ENCODE measurements at regions not wholly inside any gene's neighbourhood (a gene's known extent, or its start where the extent isn't known, plus 50 kb on each side); places are given as distances from the start of the nearest gene placed in this dataset.

DNA sequence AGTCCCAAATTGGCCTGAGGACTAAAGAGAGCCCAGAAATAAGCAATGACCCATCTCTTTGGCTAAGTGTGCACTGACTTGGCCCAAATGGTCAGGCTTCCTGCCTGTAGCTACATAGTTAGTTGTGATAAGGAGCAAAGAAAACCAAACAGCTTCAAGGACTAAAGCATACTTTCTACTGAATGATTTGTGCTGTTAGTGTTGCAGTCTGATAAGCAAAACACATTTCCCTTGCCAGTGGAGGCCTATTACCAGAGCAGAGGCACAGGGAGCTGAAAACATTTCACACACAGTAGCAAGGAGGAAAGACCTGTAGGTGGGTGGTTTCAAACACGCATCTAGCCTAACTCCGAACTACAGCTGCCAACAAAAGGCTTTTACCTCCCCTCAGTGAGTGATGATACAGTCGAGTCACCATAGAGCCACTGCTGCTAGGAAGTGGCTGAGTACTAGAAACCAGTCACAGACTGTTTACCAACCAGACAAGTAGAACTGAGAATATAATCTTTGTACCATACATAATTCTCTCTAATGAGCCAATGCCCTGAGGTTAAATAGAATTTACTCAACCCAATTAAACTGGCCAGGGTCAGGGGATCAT is 222.3 kb upstream of the THBS1 start:
- Histone ChIP-seq H4K20me1 (ENCODE audit: insufficient read depth) (no peaks in the 10 kb centered on the region), H2AFZ (ENCODE audit: low read depth) (no peak overlapping the region), H3K27ac (ENCODE audit: low read depth in 2 of 2, low read length in 1 of 2) (no peak overlapping the region; a peak in 1 of 4 replicates), H3K4me1 (ENCODE audit: control insufficient read depth in 1 of 2, insufficient read depth in 2 of 2, low read depth in 1 of 2, low read length in 1 of 2) (peaks cover 6 to 8% of the 10 kb centered on the region in 2 experiments; a peak in 2 of 4 replicates), H3K4me3 (ENCODE audit: low read depth in 2 of 2, low read length in 1 of 2) (no peak overlapping the region), H3K9me2 (no peaks in the 10 kb centered on the region), H3K9ac (no peak overlapping the region), H3K27me3 (ENCODE audit: insufficient read depth) (no peaks in the 10 kb centered on the region), H3K9me3 (no peaks in the 10 kb centered on the region), H3K4me2 (no peak overlapping the region), H3K79me2 (ENCODE audit: insufficient read depth) (no peaks in the 10 kb centered on the region), H3F3A (replicated peaks; ENCODE audit: insufficient read depth) (peaks cover 6% of the 10 kb centered on the region), H3K36me3 (replicated peaks in 1 of 2; ENCODE audit: control insufficient read depth in 1 of 2, insufficient read depth in 2 of 2, low read length in 1 of 2) (no peaks in the 10 kb centered on the region)
- WGBS (ENCODE audit: low lambda C conversion rate) = 89% methylated on average over 3 of the region's 3 CpGs
- TF ChIP-seq CHD2 (IDR thresholded peaks at IDR 0.05; ENCODE audit: low read length, partially characterized antibody) = no peak
- TF ChIP-seq ZBTB33 (IDR thresholded peaks at IDR 0.05; ENCODE audit: borderline replicate concordance, low read depth) = no peak
- TF ChIP-seq TAF1 (IDR thresholded peaks at IDR 0.05; ENCODE audit: borderline replicate concordance, low read depth, low read length) = no peak
- no peak for TF ChIP-seq USF1 (IDR thresholded peaks at IDR 0.05; ENCODE audit: borderline replicate concordance, low read depth)
- TF ChIP-seq SIN3A (IDR thresholded peaks at IDR 0.05; ENCODE audit: borderline replicate concordance, low read depth, low read length) = no peak
- TF ChIP-seq, protein P1, sequence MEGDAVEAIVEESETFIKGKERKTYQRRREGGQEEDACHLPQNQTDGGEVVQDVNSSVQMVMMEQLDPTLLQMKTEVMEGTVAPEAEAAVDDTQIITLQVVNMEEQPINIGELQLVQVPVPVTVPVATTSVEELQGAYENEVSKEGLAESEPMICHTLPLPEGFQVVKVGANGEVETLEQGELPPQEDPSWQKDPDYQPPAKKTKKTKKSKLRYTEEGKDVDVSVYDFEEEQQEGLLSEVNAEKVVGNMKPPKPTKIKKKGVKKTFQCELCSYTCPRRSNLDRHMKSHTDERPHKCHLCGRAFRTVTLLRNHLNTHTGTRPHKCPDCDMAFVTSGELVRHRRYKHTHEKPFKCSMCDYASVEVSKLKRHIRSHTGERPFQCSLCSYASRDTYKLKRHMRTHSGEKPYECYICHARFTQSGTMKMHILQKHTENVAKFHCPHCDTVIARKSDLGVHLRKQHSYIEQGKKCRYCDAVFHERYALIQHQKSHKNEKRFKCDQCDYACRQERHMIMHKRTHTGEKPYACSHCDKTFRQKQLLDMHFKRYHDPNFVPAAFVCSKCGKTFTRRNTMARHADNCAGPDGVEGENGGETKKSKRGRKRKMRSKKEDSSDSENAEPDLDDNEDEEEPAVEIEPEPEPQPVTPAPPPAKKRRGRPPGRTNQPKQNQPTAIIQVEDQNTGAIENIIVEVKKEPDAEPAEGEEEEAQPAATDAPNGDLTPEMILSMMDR (IDR thresholded peaks at IDR 0.05) = no peak
- no peak for TF ChIP-seq FOSL2 (IDR thresholded peaks at IDR 0.05; ENCODE audit: borderline replicate concordance, low read depth)
- TF ChIP-seq JUND (IDR thresholded peaks at IDR 0.05) = no peak
- no peak for TF ChIP-seq SMC3 (IDR thresholded peaks at IDR 0.05; ENCODE audit: low read depth, low read length)
- TF ChIP-seq, protein P2, sequence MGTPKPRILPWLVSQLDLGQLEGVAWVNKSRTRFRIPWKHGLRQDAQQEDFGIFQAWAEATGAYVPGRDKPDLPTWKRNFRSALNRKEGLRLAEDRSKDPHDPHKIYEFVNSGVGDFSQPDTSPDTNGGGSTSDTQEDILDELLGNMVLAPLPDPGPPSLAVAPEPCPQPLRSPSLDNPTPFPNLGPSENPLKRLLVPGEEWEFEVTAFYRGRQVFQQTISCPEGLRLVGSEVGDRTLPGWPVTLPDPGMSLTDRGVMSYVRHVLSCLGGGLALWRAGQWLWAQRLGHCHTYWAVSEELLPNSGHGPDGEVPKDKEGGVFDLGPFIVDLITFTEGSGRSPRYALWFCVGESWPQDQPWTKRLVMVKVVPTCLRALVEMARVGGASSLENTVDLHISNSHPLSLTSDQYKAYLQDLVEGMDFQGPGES (IDR thresholded peaks at IDR 0.05; ENCODE audit: low read depth, low read length) = no peak
- no peak for TF ChIP-seq MEF2A (IDR thresholded peaks at IDR 0.05; ENCODE audit: borderline replicate concordance, low read depth)
- no peak for TF ChIP-seq EZH2phosphoT487 (IDR thresholded peaks at IDR 0.05; ENCODE audit: borderline replicate concordance, low read depth)
- no peak for TF ChIP-seq ELF1 (IDR thresholded peaks at IDR 0.05)
- TF ChIP-seq, protein P3, sequence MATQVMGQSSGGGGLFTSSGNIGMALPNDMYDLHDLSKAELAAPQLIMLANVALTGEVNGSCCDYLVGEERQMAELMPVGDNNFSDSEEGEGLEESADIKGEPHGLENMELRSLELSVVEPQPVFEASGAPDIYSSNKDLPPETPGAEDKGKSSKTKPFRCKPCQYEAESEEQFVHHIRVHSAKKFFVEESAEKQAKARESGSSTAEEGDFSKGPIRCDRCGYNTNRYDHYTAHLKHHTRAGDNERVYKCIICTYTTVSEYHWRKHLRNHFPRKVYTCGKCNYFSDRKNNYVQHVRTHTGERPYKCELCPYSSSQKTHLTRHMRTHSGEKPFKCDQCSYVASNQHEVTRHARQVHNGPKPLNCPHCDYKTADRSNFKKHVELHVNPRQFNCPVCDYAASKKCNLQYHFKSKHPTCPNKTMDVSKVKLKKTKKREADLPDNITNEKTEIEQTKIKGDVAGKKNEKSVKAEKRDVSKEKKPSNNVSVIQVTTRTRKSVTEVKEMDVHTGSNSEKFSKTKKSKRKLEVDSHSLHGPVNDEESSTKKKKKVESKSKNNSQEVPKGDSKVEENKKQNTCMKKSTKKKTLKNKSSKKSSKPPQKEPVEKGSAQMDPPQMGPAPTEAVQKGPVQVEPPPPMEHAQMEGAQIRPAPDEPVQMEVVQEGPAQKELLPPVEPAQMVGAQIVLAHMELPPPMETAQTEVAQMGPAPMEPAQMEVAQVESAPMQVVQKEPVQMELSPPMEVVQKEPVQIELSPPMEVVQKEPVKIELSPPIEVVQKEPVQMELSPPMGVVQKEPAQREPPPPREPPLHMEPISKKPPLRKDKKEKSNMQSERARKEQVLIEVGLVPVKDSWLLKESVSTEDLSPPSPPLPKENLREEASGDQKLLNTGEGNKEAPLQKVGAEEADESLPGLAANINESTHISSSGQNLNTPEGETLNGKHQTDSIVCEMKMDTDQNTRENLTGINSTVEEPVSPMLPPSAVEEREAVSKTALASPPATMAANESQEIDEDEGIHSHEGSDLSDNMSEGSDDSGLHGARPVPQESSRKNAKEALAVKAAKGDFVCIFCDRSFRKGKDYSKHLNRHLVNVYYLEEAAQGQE (IDR thresholded peaks at IDR 0.05; ENCODE audit: low read depth, low read length) = no peak
- no peak for TF ChIP-seq NFIC (IDR thresholded peaks at IDR 0.05; ENCODE audit: borderline replicate concordance)
- no peak for TF ChIP-seq RXRA (IDR thresholded peaks at IDR 0.05; ENCODE audit: borderline replicate concordance, low read depth)
- TF ChIP-seq RFX5 (IDR thresholded peaks at IDR 0.05; ENCODE audit: low read length) = no peak
- no peak for TF ChIP-seq POLR2AphosphoS5 (IDR thresholded peaks at IDR 0.05; ENCODE audit: low read depth, low read length)
- TF ChIP-seq FOXJ3 (CRISPR knock-in tag; IDR thresholded peaks at IDR 0.05) = no peak
- CTCF ChIA-PET = interaction anchor here (0.6 to 1.0 kb wide), 2 partner anchors 28 to 221 kb away, joined by 3 read pairs; no protein-coding TSS in a partner anchor
- no peak for DNase-seq
- POLR2A ChIA-PET = no interaction called here

Measured in SK-N-SH (cell line).